ENCODE measurements at regions not wholly inside any gene's neighbourhood (a gene's known extent, or its start where the extent isn't known, plus 50 kb on each side); places are given as distances from the start of the nearest gene placed in this dataset.

DNA sequence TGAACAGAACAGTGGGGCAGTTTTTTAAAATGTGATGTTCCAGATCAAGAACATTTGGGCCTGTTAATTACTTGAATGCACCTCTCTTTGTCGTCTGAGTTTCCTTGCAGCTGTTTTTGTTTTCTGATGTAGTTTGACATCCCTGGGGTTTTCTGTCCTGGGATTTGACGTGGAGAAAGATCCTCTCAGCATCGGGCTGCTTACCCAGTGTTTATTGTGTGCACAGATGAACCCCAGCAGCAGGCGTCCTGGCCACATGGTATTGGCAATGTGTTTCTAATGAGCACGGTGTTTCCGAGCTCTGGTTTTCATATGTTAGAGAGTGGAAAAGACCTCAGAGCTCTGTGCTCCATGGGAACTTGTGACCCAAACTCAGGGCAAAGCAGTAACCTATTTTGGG, 191.1 kb upstream of the IRX3 start:
- DNase-seq (ENCODE audit: low spot score), result no peak

GRCh38 chr16:54475019-54475601, 188.5 kb upstream of the IRX3 start:
- DNase-seq (ENCODE audit: low spot score), result no peak

GRCh38 chr16:54473226-54473993, 186.8 kb upstream of the IRX3 start:
- no peak for DNase-seq (ENCODE audit: low spot score)

GRCh38 chr16:54467398-54467797, 180.8 kb upstream of the IRX3 start:
- DNase-seq (ENCODE audit: low spot score), result no peak

- no peak for DNase-seq (ENCODE audit: low spot score)
Measured at GRCh38 chr16:54466233-54466632, 179.6 kb upstream of the IRX3 start.

DNA sequence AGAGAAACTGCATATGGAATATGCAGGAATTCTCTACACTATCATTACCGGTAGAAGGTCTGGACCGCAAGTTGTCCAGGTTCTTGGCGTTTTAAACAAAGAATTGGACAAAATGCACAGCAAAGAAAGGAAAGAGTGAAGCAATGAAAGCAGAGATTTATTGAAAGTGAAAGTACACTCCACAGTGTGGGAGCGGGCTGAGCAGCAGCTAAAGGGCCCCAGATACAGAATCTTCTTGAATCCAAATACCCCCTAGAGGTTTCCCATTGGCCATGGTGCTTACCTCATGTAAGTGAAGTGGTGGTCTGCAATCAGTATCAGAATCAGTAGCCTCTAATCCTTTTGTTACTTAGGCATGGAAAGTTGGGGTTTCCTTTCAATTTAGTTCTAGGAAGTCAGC, 178.5 kb upstream of the IRX3 start:
- no peak for DNase-seq (ENCODE audit: low spot score)

GRCh38 chr16:54462771-54463170, 176.2 kb upstream of the IRX3 start:
- no peak for DNase-seq (ENCODE audit: low spot score)

DNA sequence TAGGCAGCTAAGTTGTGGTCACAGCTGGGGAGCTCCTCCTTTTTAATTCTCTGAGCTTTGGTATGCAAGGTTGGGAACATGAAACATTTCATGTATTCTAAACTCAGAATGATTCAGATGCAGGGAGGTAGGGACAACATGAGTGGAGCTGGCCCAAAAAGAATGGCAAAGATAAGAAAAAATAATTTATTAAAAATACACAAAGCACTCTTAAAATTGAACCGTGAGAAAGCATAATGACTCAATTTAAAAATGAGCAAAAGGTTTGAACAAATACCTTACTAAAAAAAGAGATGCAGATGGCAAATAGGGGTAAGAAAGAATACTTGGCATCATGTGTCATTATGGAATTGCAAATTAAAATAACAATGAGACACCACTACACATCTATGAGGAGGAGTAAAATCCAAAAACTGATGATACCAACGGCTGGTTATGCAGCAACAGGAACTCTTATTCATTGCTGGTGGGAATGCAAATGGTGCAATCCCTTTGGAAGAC, 175.6 kb upstream of the IRX3 start:
- DNase-seq (ENCODE audit: low spot score), result no peak

- DNase-seq (ENCODE audit: low spot score), result no peak
Measured at GRCh38 chr16:54460263-54460860, 173.8 kb upstream of the IRX3 start.

DNA sequence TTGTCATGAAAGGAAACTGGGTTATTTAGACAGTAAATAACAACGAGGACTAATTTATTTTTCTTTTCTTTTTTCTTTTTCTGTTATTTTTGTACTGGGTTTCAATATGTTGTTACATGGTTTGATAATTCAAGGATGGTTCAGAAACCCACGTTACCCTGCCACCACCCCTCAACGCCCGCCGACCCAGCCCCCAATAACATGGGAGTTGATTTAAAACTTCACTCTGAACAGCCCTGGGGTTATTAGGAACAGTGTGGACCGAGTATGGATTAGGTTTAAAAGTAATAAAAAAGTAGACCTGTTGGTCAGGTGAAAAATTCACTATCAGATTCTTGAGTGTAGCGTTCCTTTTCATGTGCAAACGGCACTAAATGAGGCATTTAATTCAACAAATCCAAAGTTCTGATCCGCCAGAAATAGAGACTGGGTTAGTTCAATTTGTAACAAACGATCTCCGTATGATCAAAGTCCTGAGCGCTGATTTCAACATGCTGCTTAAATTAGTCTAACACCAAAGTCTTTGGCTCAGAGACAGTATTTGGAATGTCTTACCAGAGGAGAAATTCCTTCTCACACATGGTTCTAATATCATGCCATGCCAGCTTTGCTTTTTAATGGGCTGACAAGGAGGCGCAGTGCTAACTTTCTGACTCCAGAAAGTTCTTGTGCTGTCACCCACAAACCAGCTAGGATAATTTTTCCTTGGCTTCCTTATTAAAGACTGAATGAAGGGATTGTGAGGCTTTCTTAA, 173.1 kb upstream of the IRX3 start:
- no peak for DNase-seq (ENCODE audit: low spot score)

- no peak for DNase-seq (ENCODE audit: low spot score)
Measured at GRCh38 chr16:54458923-54459322, 172.3 kb upstream of the IRX3 start.

- no peak for DNase-seq (ENCODE audit: low spot score)
Measured at GRCh38 chr16:54456291-54456690, 169.7 kb upstream of the IRX3 start.

DNA sequence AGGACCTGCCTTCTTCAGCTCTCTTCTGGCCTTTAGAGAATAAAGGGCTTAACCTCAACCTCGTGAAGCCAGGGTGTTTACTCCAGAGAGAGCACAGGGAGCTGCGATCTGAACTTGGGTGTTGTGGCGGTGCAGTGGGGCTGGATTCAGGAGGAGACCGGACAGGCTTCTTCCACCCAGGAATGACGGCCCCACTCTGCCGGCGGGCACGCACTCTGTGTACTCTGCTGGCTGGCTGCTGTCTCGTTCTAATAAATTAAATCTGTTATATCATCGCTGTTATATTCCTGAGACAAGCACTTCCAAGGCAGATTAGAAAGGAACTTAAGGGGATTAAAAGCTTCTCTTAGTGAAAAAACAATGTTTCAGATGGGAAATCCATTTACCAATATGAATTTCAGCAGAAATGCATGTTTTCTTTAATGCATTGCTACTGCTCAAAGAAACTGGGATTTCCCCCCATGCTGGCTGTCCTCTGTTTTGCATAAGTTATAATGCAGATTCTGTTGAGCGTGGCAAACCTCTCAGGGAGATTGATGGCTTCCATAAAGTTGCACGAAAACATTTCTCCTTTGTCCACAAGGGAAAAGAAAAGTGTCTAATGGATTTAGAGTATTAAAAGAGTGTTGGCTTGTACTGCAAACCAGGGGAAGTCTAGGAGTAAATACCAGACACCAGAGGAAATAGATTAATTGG, 168.6 kb upstream of the IRX3 start:
- no peak for DNase-seq (ENCODE audit: low spot score)

- DNase-seq (ENCODE audit: low spot score), result no peak
Measured at GRCh38 chr16:54454616-54455015, 168.0 kb upstream of the IRX3 start.

DNA sequence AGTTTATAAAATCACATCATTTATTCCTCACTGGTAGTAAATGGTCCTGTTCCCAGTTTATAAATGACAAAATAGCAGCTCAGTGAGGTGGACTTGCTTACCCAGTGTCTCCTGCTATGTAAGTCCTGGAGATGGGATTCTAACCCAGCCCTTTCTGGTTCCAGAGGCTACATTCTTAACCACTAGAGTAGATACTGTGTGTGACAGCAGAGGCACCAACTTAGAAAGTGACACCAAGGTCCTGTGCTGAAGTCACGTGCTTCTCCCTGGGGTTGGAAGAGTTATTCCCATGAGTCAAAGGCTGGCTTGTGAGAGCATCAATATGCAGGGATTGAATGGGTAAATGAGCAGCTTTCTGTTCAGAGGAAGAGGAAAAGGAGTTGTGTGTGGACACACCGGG, 167.3 kb upstream of the IRX3 start:
- no peak for DNase-seq (ENCODE audit: low spot score)

DNA sequence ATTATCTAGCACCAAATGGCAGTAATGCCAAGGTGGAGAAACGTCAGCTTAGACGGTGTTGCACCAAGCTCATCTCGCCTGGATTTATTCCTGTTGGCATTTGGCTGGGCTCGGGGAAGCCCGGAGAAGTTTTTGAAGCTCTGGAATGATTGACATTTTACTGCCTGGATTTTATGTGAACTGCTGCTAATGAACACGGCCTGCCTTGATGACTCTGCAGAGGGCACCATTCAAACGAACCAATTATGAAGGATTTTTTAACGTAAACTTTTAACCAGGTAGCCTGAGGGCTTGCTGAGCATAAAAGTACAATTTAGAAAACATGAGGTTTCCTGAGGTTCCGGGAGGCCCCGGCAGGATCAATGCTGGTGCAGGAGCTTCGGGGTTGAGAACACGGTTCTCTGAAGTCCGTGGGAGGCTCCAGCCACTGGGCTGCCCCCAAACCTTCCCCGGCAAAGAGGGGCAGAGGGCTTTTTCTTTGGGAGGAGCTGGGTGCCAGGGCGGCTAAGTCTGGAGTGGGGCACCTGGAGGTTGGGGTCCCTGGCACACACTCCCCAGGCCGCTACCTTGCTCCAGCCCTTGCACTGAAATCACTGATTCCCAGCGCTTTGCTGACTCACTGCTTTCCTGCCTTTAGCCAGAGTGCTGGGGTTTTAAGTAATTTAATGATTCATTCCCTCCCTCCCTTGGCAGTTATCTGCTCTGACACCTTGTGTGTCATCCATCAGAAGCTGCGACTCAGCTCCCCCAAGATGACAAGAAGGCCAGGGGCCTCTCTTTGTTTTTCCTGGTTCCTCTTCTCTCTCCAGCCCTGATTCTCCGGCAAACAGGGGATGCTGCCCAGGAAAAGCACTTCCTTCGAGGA, 161.2 kb upstream of the IRX3 start:
- DNase-seq (ENCODE audit: low spot score), result no peak

- DNase-seq (ENCODE audit: low spot score), result no peak
Measured at GRCh38 chr16:54446639-54447038, 160.1 kb upstream of the IRX3 start.

DNA sequence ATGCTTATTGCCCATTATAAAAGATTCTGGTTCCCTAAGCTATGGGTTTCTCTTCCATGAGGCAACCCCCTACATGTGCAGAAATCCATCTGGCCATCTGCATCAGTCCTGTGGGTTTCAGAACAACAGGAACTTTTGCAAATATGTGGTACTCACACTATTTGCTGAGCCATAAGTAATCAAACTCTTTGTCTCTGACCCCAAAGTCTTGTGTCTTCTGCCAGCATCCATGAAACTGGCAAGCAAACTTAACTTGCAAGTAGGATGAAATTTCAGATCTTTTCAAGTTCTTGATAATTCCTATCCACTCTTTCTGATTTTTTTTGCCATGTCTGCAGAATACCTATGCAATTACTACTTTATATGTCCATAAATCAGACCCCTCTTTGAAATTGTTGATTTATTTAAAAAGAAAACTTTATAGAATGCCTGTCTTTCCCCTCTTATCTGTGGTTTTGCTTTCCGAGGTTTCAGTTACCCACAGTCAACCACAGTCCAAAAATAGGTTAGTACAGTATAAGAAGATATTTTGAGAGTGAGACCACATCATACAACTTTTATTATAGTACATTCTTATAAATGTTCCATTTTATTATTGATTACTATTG, 158.4 kb upstream of the IRX3 start:
- no peak for DNase-seq (ENCODE audit: low spot score)

DNA sequence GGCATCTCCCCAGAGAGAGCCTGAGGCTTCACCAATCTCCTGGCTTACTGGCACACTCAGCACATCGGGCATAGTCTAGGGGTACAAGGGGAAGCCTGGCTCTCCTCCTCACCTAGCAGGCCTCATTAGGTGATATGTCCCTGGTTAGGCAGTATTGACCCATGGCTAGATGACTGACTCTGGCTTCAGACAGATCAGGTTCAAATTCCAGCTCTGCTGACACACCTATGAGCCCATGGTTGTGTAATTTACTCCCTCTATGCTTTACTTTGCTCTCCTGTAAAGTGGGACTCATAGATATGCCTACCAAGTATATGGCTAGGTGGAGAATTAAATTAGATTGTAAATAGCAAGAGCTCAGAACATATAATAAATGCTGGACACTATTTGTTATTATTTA, 157.3 kb upstream of the IRX3 start:
- no peak for DNase-seq (ENCODE audit: low spot score)

- DNase-seq (ENCODE audit: low spot score), result no peak
Measured at GRCh38 chr16:54443352-54443751, 156.8 kb upstream of the IRX3 start.

- DNase-seq (ENCODE audit: low spot score), result no peak
Measured at GRCh38 chr16:54442864-54443263, 156.3 kb upstream of the IRX3 start.

All from HuH-7.5 (cell line).